ENCODE measurements at regions not wholly inside any gene's neighbourhood (a gene's known extent, or its start where the extent isn't known, plus 50 kb on each side); places are given as distances from the start of the nearest gene placed in this dataset.

DNA sequence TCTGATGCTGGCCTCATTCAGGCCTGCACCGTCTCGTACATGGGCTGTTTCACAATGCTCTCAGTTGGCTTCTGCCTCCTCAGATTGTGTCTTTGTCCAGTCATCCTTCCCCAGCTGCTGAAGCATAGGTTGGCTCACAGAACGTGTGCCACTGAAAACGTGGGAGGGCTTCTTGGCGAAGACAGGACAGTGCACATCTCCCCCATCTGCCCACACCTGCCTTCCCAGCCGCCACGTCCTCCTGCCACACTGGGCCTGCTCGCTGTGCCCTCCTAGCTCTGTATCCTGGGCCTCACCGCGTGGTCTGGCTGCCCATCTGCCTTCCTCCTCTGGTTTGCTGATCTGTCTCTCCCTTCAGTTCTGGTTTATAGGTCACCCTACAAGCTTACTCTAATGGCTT is 230.0 kb upstream of the TOPAZ1 start:
- TF ChIP-seq, protein P1, sequence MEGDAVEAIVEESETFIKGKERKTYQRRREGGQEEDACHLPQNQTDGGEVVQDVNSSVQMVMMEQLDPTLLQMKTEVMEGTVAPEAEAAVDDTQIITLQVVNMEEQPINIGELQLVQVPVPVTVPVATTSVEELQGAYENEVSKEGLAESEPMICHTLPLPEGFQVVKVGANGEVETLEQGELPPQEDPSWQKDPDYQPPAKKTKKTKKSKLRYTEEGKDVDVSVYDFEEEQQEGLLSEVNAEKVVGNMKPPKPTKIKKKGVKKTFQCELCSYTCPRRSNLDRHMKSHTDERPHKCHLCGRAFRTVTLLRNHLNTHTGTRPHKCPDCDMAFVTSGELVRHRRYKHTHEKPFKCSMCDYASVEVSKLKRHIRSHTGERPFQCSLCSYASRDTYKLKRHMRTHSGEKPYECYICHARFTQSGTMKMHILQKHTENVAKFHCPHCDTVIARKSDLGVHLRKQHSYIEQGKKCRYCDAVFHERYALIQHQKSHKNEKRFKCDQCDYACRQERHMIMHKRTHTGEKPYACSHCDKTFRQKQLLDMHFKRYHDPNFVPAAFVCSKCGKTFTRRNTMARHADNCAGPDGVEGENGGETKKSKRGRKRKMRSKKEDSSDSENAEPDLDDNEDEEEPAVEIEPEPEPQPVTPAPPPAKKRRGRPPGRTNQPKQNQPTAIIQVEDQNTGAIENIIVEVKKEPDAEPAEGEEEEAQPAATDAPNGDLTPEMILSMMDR (IDR thresholded peaks at IDR 0.05) = no peak
- no peak for TF ChIP-seq POLR2A (IDR thresholded peaks at IDR 0.05)
